ENCODE measurements at regions not wholly inside any gene's neighbourhood (a gene's known extent, or its start where the extent isn't known, plus 50 kb on each side); places are given as distances from the start of the nearest gene placed in this dataset.

- TF ChIP-seq CTCF (IDR thresholded peaks at IDR 0.05; ENCODE audit: borderline replicate concordance, extremely low read depth, low read length, poor library complexity, severe bottlenecking), result no peak
- no peak for TF ChIP-seq EZH2 (IDR thresholded peaks at IDR 0.05; ENCODE audit: borderline replicate concordance, low read depth, low read length, severe bottlenecking)
- H3K27me3 ChIP-seq (ENCODE audit: insufficient read depth, low read length, poor library complexity), result no peaks in the 10 kb centered on the region
- no peaks in the 10 kb centered on the region for H4K20me1 ChIP-seq (ENCODE audit: insufficient read depth, low read length)
- no peak overlapping the region for H3K9ac ChIP-seq (ENCODE audit: low read depth, low read length)
- ATAC-seq (ENCODE audit: insufficient read depth, low read depth) (no peak), DNase-seq (no peak)
- no peak overlapping the region for H3K4me3 ChIP-seq (ENCODE audit: low read depth in 1 of 2, low read length in 2 of 2)
- H2AFZ ChIP-seq (ENCODE audit: low read depth, low read length), result no peak overlapping the region
- H3K27ac ChIP-seq (ENCODE audit: low read length), result no peak overlapping the region
- no peak overlapping the region for H3K4me2 ChIP-seq (ENCODE audit: insufficient read depth, low read length)
- H3K9me3 ChIP-seq (ENCODE audit: insufficient read depth, low read length, severe bottlenecking), result no peaks in the 10 kb centered on the region
- H3K79me2 ChIP-seq (ENCODE audit: insufficient read depth, low read length), result no peaks in the 10 kb centered on the region
- H3K36me3 ChIP-seq (ENCODE audit: insufficient read depth, low read length), result no peaks in the 10 kb centered on the region
- no peaks in the 10 kb centered on the region for H3K4me1 ChIP-seq (ENCODE audit: insufficient read depth, low read length)
Observed at GRCh38 chr4:127410201-127410600, 222.6 kb upstream of the INTU start.

GRCh38 chr4:127410644-127411043 lies 222.1 kb upstream of the INTU start:
- TF ChIP-seq CTCF (IDR thresholded peaks at IDR 0.05; ENCODE audit: borderline replicate concordance, extremely low read depth, low read length, poor library complexity, severe bottlenecking) (no peak), EZH2 (IDR thresholded peaks at IDR 0.05; ENCODE audit: borderline replicate concordance, low read depth, low read length, severe bottlenecking) (no peak)
- DNase-seq, result no peak
- Histone ChIP-seq H3K27me3 (ENCODE audit: insufficient read depth, low read length, poor library complexity) (no peaks in the 10 kb centered on the region), H3K9ac (ENCODE audit: low read depth, low read length) (no peak overlapping the region), H3K36me3 (ENCODE audit: insufficient read depth, low read length) (no peaks in the 10 kb centered on the region), H3K79me2 (ENCODE audit: insufficient read depth, low read length) (no peaks in the 10 kb centered on the region), H3K4me2 (ENCODE audit: insufficient read depth, low read length) (no peak overlapping the region), H4K20me1 (ENCODE audit: insufficient read depth, low read length) (no peaks in the 10 kb centered on the region), H3K4me1 (ENCODE audit: insufficient read depth, low read length) (no peaks in the 10 kb centered on the region), H2AFZ (ENCODE audit: low read depth, low read length) (no peak overlapping the region), H3K27ac (ENCODE audit: low read length) (no peak overlapping the region), H3K4me3 (ENCODE audit: low read depth in 1 of 2, low read length in 2 of 2) (no peak overlapping the region), H3K9me3 (ENCODE audit: insufficient read depth, low read length, severe bottlenecking) (no peaks in the 10 kb centered on the region)
- no peak for ATAC-seq (ENCODE audit: insufficient read depth, low read depth)

GRCh38 chr4:127414951-127415606 lies 217.7 kb upstream of the INTU start:
- Histone ChIP-seq H3K4me2 (ENCODE audit: insufficient read depth, low read length) (no peak overlapping the region), H3K9ac (ENCODE audit: low read depth, low read length) (no peak overlapping the region), H3K27ac (ENCODE audit: low read length) (no peak overlapping the region), H2AFZ (ENCODE audit: low read depth, low read length) (no peak overlapping the region), H3K4me1 (ENCODE audit: insufficient read depth, low read length) (no peaks in the 10 kb centered on the region), H3K36me3 (ENCODE audit: insufficient read depth, low read length) (no peaks in the 10 kb centered on the region), H3K27me3 (ENCODE audit: insufficient read depth, low read length, poor library complexity) (no peaks in the 10 kb centered on the region), H3K79me2 (ENCODE audit: insufficient read depth, low read length) (no peaks in the 10 kb centered on the region), H3K9me3 (ENCODE audit: insufficient read depth, low read length, severe bottlenecking) (no peaks in the 10 kb centered on the region), H4K20me1 (ENCODE audit: insufficient read depth, low read length) (no peaks in the 10 kb centered on the region), H3K4me3 (ENCODE audit: low read depth in 1 of 2, low read length in 2 of 2) (no peak overlapping the region)
- TF ChIP-seq CTCF (IDR thresholded peaks at IDR 0.05; ENCODE audit: borderline replicate concordance, extremely low read depth, low read length, poor library complexity, severe bottlenecking) (no peak), EZH2 (IDR thresholded peaks at IDR 0.05; ENCODE audit: borderline replicate concordance, low read depth, low read length, severe bottlenecking) (no peak)
- DNase-seq, result no peak
- ATAC-seq (ENCODE audit: insufficient read depth, low read depth), result no peak
